ENCODE measurements at regions not wholly inside any gene's neighbourhood (a gene's known extent, or its start where the extent isn't known, plus 50 kb on each side); places are given as distances from the start of the nearest gene placed in this dataset.

GRCh38 chr3:61311044-61311443 is 59.8 kb upstream of the FHIT start:
- no peaks in the 10 kb centered on the region for H3K36me3 ChIP-seq
- TF ChIP-seq CTCF (IDR thresholded peaks at IDR 0.05) = no peak
- no peak overlapping the region for H3K4me3 ChIP-seq
- no peak overlapping the region for H3K27ac ChIP-seq
- no peak for DNase-seq (ENCODE audit: low spot score)
- peaks cover 0 to 1% of the 10 kb centered on the region in 2 donors for H3K9me3 ChIP-seq
- H3K4me1 ChIP-seq = no peaks in the 10 kb centered on the region
- no peaks in the 10 kb centered on the region for H3K27me3 ChIP-seq

GRCh38 chr3:61315871-61316270 is 64.6 kb upstream of the FHIT start:
- no peaks in the 10 kb centered on the region for H3K9me3 ChIP-seq

GRCh38 chr3:61323094-61323493 is 71.8 kb upstream of the FHIT start:
- no peaks in the 10 kb centered on the region for H3K27me3 ChIP-seq
- H3K9me3 ChIP-seq = no peaks in the 10 kb centered on the region
- no peaks in the 10 kb centered on the region for H3K4me1 ChIP-seq
- H3K36me3 ChIP-seq = no peaks in the 10 kb centered on the region
- DNase-seq (ENCODE audit: low spot score) = no peak
- TF ChIP-seq CTCF (IDR thresholded peaks at IDR 0.05) = no peak
- H3K27ac ChIP-seq = no peak overlapping the region
- no peak overlapping the region for H3K4me3 ChIP-seq

More at GRCh38 chr3:61315871-61316270, 64.6 kb upstream of the FHIT start:
- Histone ChIP-seq H3K4me3 (no peak overlapping the region), H3K36me3 (no peaks in the 10 kb centered on the region), H3K27ac (no peak overlapping the region), H3K4me1 (no peaks in the 10 kb centered on the region), H3K27me3 (no peaks in the 10 kb centered on the region)
- DNase-seq (ENCODE audit: low spot score) = no peak
- no peak for TF ChIP-seq CTCF (IDR thresholded peaks at IDR 0.05)

- H3K36me3 ChIP-seq = no peaks in the 10 kb centered on the region
- TF ChIP-seq CTCF (IDR thresholded peaks at IDR 0.05) = no peak
- DNase-seq (ENCODE audit: low spot score) = no peak
- no peak overlapping the region for H3K27ac ChIP-seq
- no peaks in the 10 kb centered on the region for H3K4me1 ChIP-seq
- H3K4me3 ChIP-seq = no peak overlapping the region
- no peaks in the 10 kb centered on the region for H3K27me3 ChIP-seq
- no peaks in the 10 kb centered on the region for H3K9me3 ChIP-seq
Measured at GRCh38 chr3:61331929-61332552, 80.8 kb upstream of the FHIT start.

GRCh38 chr3:61333192-61333961 is 82.1 kb upstream of the FHIT start:
- no peak for TF ChIP-seq CTCF (IDR thresholded peaks at IDR 0.05)
- Histone ChIP-seq H3K36me3 (no peaks in the 10 kb centered on the region), H3K27ac (no peak overlapping the region), H3K4me1 (no peaks in the 10 kb centered on the region), H3K27me3 (no peaks in the 10 kb centered on the region), H3K9me3 (no peaks in the 10 kb centered on the region), H3K4me3 (no peak overlapping the region)
- no peak for DNase-seq (ENCODE audit: low spot score)

Data from right atrium auricular region (tissue), 2 donors.